ENCODE measurements at regions not wholly inside any gene's neighbourhood (a gene's known extent, or its start where the extent isn't known, plus 50 kb on each side); places are given as distances from the start of the nearest gene placed in this dataset.
A peak's percentile ranks its signal among the peaks of the same experiment; 100 is the strongest.
"Not testable (repeated sequence)": the region's sequence is repeated elsewhere in the genome, so short reads cannot be mapped to it uniquely, and the experiment has no call there.

DNA sequence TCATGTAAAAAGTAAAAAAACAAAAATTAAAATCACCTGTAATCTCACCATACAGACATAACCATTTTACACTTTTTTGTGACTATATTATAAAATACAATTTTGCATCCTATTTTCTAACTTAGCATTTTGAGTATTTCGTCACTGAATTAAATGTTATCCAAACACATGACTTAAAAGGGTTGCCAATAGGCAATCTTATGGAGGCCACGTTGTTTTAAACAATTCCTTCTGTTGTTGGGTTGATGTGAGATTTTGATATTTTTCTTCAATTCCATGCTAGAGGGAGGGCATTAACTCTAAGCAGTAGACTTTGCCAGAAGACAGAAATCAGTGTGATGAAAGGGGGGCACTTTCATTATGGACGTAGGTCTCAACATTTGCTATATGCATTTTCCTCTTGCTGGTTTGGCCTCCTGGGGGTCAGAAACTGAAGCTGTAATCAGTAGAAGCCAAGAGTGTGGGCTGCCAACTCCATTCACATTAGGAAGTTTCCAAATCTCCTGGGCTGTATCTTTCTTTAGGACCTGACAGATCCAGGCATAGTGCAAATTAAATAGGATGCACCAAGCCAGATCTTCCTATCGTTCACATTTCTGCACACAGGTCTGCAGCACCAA, 614.2 kb upstream of the CLINT1 start:
- no peak for DNase-seq

DNA sequence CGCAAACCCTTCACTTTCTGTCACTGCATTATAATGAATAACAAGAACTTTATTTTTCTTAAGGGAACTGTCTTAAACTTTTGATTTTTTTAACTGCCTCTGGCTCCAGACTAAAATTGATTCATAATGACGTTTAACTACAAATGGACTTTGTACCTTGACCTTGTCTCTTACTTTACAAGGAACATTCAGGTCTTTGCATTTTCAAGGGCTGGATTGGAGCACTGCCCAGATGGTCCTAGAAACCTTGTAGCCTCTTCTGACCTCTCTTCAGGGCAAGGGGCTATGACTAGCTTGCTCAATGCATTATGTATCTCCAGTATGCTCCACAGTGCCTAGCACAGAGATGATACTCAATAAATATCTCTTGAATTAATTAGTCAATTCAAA, 612.6 kb upstream of the CLINT1 start:
- DNase-seq: no peak

DNA sequence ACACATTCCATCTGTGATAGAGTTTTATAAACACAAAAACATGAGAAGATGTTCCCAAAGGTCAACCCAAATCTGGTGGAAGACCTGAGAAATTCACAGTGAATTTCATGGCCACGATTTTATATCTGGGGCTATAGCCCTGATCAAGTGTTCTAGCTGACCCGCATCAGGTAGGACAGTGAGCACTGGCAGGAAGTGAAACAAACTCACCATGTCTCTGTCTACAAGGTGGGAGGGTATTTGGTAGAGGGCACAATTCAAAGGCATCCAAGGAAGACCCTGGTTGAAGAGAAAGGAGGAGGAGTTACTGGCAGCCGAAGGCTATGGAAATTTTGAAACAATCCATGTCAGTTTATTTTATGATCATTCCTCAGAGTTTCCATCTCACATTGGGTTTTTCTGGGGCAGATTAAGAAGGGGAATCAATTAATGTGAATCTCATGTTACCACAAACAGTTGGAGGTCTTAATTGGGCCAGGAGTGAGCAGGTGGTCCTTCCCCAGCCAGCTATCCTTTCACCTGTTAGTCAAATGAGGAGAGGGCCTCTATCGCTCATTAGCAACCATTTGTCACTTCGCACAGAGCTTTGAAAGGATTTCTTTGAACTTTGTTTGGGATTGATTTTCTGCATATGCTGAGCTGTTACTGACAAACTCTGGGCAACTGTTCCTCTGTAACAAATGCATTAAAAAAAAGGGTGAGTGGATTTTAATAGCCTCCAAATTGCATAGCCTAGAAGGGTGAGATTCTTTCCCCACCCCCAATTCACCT, 612.0 kb upstream of the CLINT1 start:
- no peak for DNase-seq

DNA sequence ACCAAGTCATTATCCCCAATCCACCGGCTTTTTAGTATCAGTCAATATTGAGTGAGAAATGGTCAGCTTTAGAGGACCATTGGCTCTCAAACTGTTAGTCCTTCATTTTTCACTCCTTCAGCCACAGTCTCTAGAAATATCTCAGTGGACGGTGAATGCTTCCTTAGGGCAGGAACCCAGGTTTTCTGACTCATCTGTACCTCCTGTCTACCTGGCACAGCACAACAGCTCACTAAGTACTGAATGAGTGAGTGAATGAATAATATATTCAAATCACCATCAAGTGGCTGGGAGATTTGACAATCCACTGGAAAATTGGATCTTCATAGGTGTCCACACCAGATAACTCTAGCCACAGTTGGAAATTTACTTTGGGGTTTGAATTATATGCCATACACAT, 609.5 kb upstream of the CLINT1 start:
- no peak for DNase-seq

DNA sequence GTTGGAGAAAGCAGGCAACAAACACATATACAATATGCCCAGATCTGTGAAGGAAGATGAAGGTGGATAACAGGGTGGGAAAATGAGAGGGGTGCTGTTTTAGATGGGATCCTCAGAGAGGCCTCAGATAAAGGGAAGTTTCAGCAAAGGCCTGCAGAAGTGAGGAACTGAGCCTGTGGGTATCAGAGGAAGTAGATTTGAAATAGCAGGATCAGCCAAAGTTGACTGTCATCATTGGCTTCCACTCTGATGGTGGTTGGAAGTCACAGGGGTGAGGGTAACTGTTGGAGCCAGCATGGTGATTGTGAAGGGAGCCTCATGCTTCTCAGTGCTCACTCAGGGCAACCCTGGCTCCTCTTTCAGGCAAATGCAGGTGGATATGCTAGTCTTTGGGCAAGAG, 607.2 kb upstream of the CLINT1 start:
- DNase-seq: no peak

DNA sequence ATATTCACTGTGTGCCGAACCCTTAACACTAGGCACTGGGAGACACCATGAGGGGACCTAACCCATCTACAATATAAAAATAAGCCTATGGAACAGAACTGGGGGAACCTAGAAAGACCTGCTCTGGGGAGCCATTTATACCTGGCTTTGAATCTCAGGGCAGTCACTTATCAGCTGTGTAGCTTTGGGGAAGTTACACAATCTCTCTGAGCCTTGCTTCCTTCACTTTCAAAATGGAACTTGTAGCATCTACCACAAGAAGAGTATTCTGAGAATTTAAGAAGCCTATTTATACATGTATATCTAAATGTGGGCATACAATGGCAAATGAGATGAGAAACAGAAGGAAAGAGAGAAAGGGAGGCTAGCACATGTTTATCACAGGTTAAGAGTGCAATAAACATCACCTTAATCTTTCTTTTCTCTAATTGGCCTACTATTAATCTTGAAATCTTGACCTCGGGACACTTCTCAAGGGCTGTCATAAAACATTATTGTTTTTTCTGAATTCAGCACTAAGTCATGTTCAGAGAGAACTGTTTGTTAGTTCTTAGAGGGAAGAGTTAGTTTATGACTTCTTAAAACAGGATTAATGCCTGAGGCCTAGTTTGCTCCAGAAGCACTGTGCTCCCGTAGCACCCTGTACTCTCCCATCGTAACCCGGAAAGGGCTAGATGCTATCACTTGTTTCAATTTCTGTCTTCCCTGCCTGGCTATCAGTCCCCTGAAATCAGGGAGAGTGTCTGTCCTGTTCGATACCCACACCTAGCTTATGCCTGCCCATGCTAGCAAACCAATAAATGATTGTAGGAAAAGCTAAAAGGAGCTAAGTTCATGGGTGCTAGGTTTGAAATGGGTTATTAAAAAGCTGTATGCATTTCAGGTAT, 606.4 kb upstream of the CLINT1 start:
- no peak for DNase-seq

DNA sequence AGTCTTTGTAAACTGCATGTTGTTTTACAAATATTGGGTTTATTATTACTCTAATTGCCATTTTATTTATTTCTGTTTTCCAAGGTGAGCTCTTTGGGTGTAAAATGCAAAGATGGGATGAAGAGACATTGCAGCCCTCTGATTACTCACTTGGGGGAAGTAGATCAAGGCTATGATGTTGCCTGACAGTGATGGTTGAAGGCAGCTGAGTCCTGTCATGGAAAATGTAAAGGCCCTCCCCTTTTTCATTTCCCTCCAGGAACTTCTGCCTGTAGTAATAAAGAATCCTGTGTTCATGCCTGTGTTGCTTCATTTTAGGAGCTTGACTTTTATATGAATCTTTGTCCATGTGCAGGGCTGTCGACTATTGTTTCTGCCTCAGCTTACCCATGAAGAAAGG, 605.4 kb upstream of the CLINT1 start:
- DNase-seq: peak; percentile 28

DNA sequence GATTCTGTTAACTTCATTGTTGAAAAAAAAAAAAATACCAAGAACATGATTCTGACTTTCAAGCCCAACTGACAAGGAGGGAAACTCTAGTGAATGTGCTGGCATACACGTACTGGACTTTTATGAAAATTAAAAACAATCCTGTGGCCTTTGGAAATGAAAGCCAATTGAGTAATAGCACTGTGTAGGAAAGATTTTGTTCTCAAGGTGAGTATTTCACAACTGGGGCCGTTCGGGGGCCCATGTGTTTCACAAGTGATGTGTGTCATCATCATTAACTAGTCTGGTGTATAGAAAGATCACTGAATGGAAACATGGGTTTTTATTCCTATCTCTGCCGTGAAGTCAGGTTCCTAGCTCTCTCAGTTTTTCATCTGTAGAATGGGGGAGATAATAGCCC, 605.0 kb upstream of the CLINT1 start:
- peak; percentile 78 for DNase-seq

DNA sequence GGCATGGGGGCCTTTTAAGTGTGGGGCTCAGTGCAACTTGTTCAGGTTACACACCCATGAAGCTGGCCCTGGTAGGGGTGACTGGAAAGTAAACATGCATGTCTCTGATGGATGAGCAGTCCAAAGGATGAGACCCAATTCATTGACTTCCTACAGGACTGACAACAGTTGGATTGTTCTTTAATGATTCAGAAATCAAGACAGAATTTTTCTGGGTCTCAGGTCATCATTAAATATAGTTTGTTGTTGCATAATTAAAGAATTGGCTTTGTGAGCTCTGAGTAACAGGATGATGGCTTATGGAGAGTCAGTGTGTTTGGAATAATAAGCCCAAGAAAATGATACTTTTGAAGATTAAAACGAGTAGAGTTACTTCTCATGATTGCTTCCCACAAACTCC, 604.2 kb upstream of the CLINT1 start:
- DNase-seq: peak; percentile 80

DNA sequence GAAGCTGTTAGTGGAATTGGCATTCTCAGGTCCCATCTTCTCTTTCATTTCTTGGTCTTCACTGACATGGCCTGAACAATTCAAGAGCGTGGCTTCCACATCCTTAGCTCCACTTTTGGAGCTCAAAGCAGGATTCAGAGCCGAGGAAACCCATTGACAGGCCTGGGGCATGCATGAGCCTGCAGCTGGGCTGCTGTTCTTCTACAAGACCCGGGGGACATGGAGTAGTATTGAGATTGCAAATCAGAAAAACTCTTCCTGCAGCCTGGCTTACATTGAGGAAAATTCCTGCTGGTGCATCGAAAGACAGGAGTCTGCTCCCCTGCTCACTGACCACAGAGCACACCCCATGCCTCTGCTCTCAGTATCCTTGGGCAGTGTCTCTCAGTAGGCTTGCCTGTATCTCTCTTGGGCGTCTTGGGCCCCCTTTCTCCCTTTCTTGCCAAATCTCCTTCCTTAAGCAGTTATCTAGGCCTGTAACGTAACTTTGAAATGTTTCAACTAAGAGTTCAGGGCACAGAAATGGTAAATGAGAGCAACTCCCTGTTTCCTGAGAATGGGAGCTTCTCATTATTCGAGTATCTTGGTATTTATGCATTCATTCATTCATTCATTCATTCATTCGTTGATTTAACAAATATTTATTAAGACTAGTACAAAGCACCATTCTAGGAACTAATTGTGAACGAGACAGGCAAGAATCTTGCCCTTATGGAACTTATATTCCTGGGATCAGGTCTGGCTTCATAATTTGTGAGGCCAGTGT, 603.6 kb upstream of the CLINT1 start:
- DNase-seq: no peak

DNA sequence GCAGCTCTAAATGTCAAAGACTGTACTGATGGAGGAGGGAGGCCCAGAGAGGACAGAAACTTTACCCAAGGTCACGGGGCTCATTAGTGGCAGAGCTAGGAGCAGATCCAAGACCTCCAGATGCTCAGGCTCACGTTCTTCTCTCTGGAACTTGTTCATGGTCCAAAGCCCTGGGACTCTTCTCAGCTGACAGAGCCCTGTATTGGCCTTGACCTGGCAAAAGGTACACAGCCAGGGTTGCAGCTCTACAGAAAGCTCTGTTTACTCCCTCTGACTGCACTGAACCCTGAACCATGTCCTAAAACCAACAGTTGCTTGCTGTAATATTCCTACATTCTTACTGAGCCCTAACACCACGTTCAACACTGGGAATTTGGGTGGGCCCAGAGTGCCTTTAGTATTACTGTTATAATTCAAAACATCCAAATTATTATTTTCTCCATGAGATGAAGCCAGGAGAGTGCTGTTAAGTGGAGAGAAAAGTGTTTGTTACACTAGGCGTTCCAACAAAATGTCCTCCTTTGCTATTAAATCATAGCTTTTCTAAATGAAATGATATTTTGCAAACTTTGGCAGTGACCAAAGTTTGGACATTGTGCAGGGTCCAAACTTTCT, 602.4 kb upstream of the CLINT1 start:
- DNase-seq: no peak

DNA sequence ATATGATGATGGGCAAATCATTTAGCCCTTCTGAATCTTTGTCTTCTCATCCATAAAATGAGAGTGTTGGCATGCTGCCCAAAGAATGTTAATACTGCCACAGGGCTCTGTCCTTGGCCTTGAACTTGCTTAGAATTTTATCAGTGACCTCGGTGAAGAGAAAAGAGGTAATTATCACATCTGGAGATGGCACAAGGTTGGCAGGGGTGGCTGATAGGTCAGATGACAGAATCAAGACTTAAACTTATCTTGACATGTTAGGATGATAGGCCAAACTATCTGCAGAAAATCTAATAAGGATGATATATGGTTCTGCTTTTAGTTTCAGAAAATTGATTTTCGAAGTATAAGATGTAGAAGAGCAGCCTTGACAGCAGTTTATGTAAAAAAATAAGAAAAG, 599.1 kb upstream of the CLINT1 start:
- DNase-seq: no peak

DNA sequence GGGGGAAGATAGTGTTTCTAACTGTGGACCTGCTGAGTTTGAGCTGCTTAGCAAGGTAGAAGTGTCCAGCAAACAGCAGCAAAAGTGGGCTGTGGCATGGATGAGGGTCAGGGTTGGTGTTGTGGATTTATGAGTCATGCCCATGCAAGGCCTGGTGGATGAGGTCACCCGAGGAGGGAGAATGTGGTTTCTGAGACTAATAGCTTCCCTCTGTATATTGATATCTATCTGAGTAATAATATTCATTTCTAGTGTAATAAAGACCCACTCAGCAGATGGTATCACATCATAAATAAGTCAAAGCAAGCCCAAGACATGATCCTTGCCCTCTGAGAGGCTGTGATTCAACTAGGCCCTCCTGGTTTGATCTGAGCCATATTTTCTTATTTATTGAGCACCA, 597.8 kb upstream of the CLINT1 start:
- peak; percentile 91 for DNase-seq

DNA sequence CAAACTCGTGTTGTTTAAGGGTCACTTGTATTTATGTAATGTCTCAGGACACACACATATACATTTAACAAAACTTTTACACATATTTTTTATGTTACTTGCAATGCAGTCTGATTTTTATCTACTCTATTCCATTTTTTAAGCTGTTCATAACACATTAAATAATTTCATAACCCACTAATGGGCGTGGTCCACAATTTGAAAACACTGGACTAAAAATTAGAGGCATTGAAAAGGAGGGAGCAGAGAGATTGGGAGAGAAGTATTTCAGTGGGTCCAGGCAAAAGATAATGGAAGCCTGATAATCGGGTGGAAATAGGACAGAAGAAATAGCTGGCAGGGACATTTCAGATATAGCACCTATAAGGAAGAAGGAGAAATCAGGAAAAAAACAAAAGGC, 597.3 kb upstream of the CLINT1 start:
- no peak for DNase-seq

DNA sequence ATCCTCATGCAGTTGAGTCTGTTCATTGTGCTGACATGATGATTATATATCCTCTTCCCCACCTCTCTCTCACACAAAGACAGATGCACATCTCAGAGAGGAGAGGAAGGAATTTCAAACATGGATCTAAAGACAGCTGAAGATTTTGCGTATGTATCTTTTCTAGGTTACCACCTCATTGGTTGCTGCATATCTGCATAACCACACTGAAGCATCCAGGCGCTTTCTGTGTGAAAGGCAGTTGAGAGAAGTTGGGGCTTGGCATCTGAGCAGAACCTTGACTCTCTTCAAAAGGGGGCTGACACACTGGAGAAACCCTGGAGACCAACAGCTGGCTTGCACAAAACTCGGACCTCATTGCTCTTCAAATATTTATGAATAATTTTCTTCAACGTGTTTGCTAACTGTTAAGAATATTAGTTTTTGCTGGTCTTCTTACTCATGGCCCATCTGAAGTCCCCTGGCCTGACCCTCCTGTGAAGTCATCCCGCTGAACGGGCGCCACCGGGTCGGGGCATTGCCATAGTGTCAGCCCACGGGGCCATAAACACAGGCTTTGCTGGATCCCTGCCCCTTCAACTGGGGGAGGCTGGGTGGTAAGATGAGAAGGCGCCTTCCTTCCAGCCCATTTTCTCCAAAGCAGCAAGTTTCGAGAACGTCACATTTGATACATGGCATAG, 593.2 kb upstream of the CLINT1 start:
- DNase-seq: no peak

DNA sequence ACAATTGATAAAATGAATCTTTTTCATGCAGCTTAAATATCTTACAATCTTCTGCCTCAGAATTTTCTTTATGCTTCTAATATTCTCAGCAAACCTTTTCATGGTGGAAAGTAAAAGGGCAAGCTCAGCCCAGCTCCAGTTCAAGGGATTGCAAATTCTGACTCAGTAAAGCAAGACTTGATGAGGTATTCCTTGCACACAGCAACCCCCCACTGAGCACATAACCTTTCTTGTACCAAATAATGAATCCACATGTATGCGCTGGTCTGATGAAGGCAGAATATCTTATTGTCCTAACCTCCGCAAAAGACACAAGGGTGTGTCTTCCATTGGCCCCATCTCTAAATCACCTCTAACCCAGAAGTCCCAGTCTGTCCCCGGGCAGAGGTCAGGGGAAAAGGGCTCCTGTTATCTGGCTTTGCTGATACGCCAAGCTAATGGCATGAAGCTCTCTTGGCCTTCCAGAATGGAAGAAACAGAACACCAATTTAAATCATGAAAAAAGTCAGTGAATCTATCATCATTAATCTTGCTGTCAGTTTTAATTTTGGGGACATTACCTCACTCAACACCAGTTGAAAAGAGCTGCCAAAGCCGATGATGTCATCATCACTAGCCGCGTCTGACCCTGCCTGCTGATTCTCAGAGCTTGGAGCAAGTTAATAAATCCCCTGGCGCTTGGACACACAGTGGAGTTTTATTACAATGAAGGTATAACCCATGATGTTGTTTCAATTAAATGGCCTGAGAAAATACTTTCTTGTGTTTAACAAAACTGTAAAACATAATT, 592.5 kb upstream of the CLINT1 start:
- peak; percentile 86 for DNase-seq

DNA sequence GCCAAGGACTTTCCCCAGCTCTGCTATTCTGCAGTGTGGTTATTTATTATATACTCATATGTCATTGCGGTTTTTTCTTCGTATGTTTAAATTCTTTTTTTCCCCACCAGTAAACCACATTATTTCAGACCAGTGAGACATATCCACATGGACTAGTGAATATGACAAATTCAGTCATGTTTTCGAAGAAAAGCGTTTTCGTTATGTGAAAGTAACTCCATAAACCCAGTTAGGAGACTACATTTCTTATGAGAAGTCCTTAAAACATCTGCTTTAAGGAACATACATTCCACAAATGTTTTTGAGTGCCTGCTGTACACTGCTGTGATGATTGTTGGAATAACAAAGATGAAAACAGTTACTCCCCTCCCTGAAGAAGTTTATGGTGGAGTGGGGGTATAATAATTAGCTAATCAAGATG, 591.8 kb upstream of the CLINT1 start:
- peak; percentile 81 for DNase-seq

DNA sequence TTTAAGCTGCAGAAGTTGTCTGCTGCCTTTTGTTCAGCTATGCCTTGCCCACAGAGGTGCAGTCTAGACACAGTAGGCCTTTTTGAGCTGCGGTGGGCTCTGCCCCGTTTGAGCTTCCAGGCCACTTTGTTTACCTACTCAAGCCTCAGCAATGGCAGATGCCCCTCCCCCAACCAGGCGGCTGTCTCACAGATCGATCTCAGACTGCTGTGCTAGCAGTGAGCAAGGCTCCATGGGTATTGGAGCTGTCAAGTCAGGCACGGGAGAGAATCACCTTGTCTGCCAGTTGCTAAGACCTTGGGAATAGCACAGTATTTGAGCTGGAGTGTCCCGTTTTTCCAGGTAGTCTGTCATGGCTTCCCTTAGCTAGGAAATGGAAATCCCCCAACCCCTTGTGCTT, 587.8 kb upstream of the CLINT1 start:
- not testable (repeated sequence) for DNase-seq

DNA sequence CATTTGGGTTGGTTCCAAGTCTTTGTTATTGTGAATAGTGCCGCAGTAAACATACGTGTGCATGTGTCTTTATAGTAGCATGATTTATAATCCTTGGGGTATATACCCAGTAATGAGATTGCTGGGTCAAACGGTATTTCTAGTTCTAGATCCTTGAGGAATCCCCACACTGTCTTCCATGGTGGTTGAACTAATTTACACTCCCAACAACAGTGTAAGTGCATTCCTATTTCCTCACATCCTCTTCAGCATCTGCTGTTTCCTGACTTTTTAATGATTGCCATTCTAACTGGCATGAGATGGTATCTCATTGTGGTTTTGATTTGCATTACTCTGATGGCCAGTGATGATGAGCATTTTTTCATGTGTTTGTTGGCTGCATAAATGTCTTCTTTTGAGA, 580.3 kb upstream of the CLINT1 start:
- not testable (repeated sequence) for DNase-seq

DNA sequence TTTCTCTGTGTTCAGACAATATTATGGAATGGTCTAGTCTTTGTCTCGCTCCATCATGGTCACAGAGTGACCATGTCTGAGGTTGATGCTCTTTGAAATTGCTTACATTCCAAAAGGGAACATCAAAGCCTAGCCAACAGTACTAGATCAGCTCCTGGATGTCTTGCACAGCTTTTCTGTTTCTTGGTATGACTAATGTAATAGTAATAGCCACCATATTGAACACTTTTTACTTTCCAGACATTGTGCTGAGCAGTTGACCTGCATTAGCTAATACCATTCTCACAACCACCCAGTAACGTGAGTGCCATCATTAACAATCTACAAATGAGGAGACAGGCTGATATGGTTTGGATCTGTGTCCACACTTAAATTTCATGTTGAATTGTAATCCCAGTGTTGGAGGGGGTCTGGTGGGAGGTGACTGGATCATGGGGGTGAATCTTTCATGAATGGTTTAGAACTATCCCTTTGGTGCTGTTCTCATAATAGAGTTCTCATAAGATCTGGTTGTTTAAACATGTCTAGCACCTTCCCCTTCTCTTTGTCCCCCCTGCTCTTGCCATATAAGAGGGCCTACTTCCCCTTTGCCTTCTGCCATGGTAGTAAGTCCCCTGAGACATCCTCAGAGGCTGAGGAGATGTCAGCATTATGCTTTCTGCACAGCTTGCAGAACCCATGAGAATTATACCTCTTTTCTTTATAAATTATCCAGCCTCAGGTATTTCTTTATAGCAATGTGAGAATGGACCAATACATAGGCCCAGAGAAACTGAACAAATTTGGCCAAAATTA, 577.5 kb upstream of the CLINT1 start:
- DNase-seq: no peak
